ENCODE measurements at regions not wholly inside any gene's neighbourhood (a gene's known extent, or its start where the extent isn't known, plus 50 kb on each side); places are given as distances from the start of the nearest gene placed in this dataset.

GRCh38 chr14:29451941-29452340 lies 475.7 kb downstream of the PRKD1 start:
- H3K36me3 ChIP-seq = no peaks in the 10 kb centered on the region
- DNase-seq (ENCODE audit: low read depth in 1 of 2, low spot score in 2 of 2) = no peak
- no peak overlapping the region for H3K27ac ChIP-seq
- H3K4me1 ChIP-seq (replicated peaks) = no peaks in the 10 kb centered on the region
- H3K4me3 ChIP-seq = no peak overlapping the region
- no peaks in the 10 kb centered on the region for H3K27me3 ChIP-seq (replicated peaks)
- no peaks in the 10 kb centered on the region for H3K9me3 ChIP-seq (replicated peaks)

- H3K36me3 ChIP-seq = no peaks in the 10 kb centered on the region
- H3K9me3 ChIP-seq (replicated peaks) = no peaks in the 10 kb centered on the region
- no peaks in the 10 kb centered on the region for H3K27me3 ChIP-seq (replicated peaks)
- DNase-seq (ENCODE audit: low read depth in 1 of 2, low spot score in 2 of 2) = no peak
- no peaks in the 10 kb centered on the region for H3K4me1 ChIP-seq (replicated peaks)
- H3K4me3 ChIP-seq = no peak overlapping the region
- no peak overlapping the region for H3K27ac ChIP-seq
Observed at GRCh38 chr14:29453045-29453444, 474.6 kb downstream of the PRKD1 start.

GRCh38 chr14:29454026-29454693 lies 473.5 kb downstream of the PRKD1 start:
- Histone ChIP-seq H3K9me3 (replicated peaks) (no peaks in the 10 kb centered on the region), H3K4me1 (replicated peaks) (no peaks in the 10 kb centered on the region), H3K4me3 (no peak overlapping the region), H3K27ac (no peak overlapping the region), H3K27me3 (replicated peaks) (no peaks in the 10 kb centered on the region), H3K36me3 (no peaks in the 10 kb centered on the region)
- no peak for DNase-seq (ENCODE audit: low read depth in 1 of 2, low spot score in 2 of 2)

- no peak overlapping the region for H3K4me3 ChIP-seq
- H3K4me1 ChIP-seq (replicated peaks) = no peaks in the 10 kb centered on the region
- DNase-seq (ENCODE audit: low read depth in 1 of 2, low spot score in 2 of 2) = no peak
- no peaks in the 10 kb centered on the region for H3K9me3 ChIP-seq (replicated peaks)
- H3K36me3 ChIP-seq = no peaks in the 10 kb centered on the region
- no peaks in the 10 kb centered on the region for H3K27me3 ChIP-seq (replicated peaks)
- H3K27ac ChIP-seq = no peak overlapping the region
Observed at GRCh38 chr14:29458547-29458946, 469.1 kb downstream of the PRKD1 start.

- H3K36me3 ChIP-seq = no peaks in the 10 kb centered on the region
- H3K27ac ChIP-seq = no peak overlapping the region
- no peak overlapping the region for H3K4me3 ChIP-seq
- no peaks in the 10 kb centered on the region for H3K4me1 ChIP-seq (replicated peaks)
- H3K27me3 ChIP-seq (replicated peaks) = no peaks in the 10 kb centered on the region
- no peaks in the 10 kb centered on the region for H3K9me3 ChIP-seq (replicated peaks)
- no peak for DNase-seq (ENCODE audit: low read depth in 1 of 2, low spot score in 2 of 2)
Observed at GRCh38 chr14:29459531-29459930, 468.1 kb downstream of the PRKD1 start.

GRCh38 chr14:29459969-29460560 lies 467.6 kb downstream of the PRKD1 start:
- no peaks in the 10 kb centered on the region for H3K9me3 ChIP-seq (replicated peaks)
- no peaks in the 10 kb centered on the region for H3K27me3 ChIP-seq (replicated peaks)
- no peaks in the 10 kb centered on the region for H3K36me3 ChIP-seq
- H3K4me3 ChIP-seq = no peak overlapping the region
- no peak for DNase-seq (ENCODE audit: low read depth in 1 of 2, low spot score in 2 of 2)
- no peak overlapping the region for H3K27ac ChIP-seq
- 0 out of 2 replicates have a peak, but pooled peaks cover 3% of the 10 kb centered on the region for H3K4me1 ChIP-seq (replicated peaks)

GRCh38 chr14:29461101-29461500 lies 466.5 kb downstream of the PRKD1 start:
- no peaks in the 10 kb centered on the region for H3K9me3 ChIP-seq (replicated peaks)
- 0 out of 2 replicates have a peak, but pooled peaks cover 6% of the 10 kb centered on the region for H3K4me1 ChIP-seq (replicated peaks)
- no peak for DNase-seq (ENCODE audit: low read depth in 1 of 2, low spot score in 2 of 2)
- no peaks in the 10 kb centered on the region for H3K27me3 ChIP-seq (replicated peaks)
- H3K36me3 ChIP-seq = no peaks in the 10 kb centered on the region
- H3K4me3 ChIP-seq = no peak overlapping the region
- no peak overlapping the region for H3K27ac ChIP-seq

GRCh38 chr14:29461506-29461905 lies 466.1 kb downstream of the PRKD1 start:
- Histone ChIP-seq H3K27ac (no peak overlapping the region), H3K27me3 (replicated peaks) (no peaks in the 10 kb centered on the region), H3K4me1 (replicated peaks) (0 out of 2 replicates have a peak, but pooled peaks cover 6% of the 10 kb centered on the region), H3K4me3 (no peak overlapping the region), H3K36me3 (no peaks in the 10 kb centered on the region), H3K9me3 (replicated peaks) (no peaks in the 10 kb centered on the region)
- DNase-seq (ENCODE audit: low read depth in 1 of 2, low spot score in 2 of 2) = no peak

- Histone ChIP-seq H3K4me3 (no peak overlapping the region), H3K9me3 (replicated peaks) (no peaks in the 10 kb centered on the region), H3K4me1 (replicated peaks) (0 out of 2 replicates have a peak, but pooled peaks cover 6% of the 10 kb centered on the region), H3K36me3 (no peaks in the 10 kb centered on the region), H3K27me3 (replicated peaks) (no peaks in the 10 kb centered on the region), H3K27ac (no peak overlapping the region)
- DNase-seq (ENCODE audit: low read depth in 1 of 2, low spot score in 2 of 2) = no peak
Observed at GRCh38 chr14:29462321-29462720, 465.3 kb downstream of the PRKD1 start.

- Histone ChIP-seq H3K4me3 (no peak overlapping the region), H3K27ac (no peak overlapping the region), H3K36me3 (no peaks in the 10 kb centered on the region), H3K4me1 (replicated peaks) (0 out of 2 replicates have a peak, but pooled peaks cover 6% of the 10 kb centered on the region), H3K9me3 (replicated peaks) (no peaks in the 10 kb centered on the region), H3K27me3 (replicated peaks) (no peaks in the 10 kb centered on the region)
- no peak for DNase-seq (ENCODE audit: low read depth in 1 of 2, low spot score in 2 of 2)
Observed at GRCh38 chr14:29462772-29463171, 464.9 kb downstream of the PRKD1 start.

GRCh38 chr14:29463727-29464395 lies 463.8 kb downstream of the PRKD1 start:
- H3K27me3 ChIP-seq (replicated peaks) = no peaks in the 10 kb centered on the region
- no peak overlapping the region for H3K4me3 ChIP-seq
- no peak overlapping the region for H3K27ac ChIP-seq
- 0 out of 2 replicates have a peak, but pooled peaks cover 6% of the 10 kb centered on the region for H3K4me1 ChIP-seq (replicated peaks)
- H3K9me3 ChIP-seq (replicated peaks) = no peaks in the 10 kb centered on the region
- no peaks in the 10 kb centered on the region for H3K36me3 ChIP-seq
- no peak for DNase-seq (ENCODE audit: low read depth in 1 of 2, low spot score in 2 of 2)

- Histone ChIP-seq H3K27ac (no peak overlapping the region), H3K27me3 (replicated peaks) (no peaks in the 10 kb centered on the region), H3K9me3 (replicated peaks) (no peaks in the 10 kb centered on the region), H3K36me3 (no peaks in the 10 kb centered on the region), H3K4me3 (no peak overlapping the region), H3K4me1 (replicated peaks) (0 out of 2 replicates have a peak, but pooled peaks cover 6% of the 10 kb centered on the region)
- no peak for DNase-seq (ENCODE audit: low read depth in 1 of 2, low spot score in 2 of 2)
Observed at GRCh38 chr14:29465095-29465494, 462.6 kb downstream of the PRKD1 start.

- Histone ChIP-seq H3K9me3 (replicated peaks) (no peaks in the 10 kb centered on the region; the same call in 1 of the 2 replicates), H3K4me3 (no peak overlapping the region), H3K4me1 (replicated peaks) (no peaks in the 10 kb centered on the region), H3K36me3 (no peaks in the 10 kb centered on the region), H3K27me3 (replicated peaks) (no peaks in the 10 kb centered on the region), H3K27ac (no peak overlapping the region)
- DNase-seq (ENCODE audit: low read depth in 1 of 2, low spot score in 2 of 2) = no peak
Observed at GRCh38 chr14:29475641-29476040, 452.0 kb downstream of the PRKD1 start.

GRCh38 chr14:29486132-29486531 lies 441.5 kb downstream of the PRKD1 start:
- H3K36me3 ChIP-seq = no peaks in the 10 kb centered on the region
- no peak for DNase-seq (ENCODE audit: low read depth in 1 of 2, low spot score in 2 of 2)
- H3K27me3 ChIP-seq (replicated peaks) = no peaks in the 10 kb centered on the region
- H3K9me3 ChIP-seq (replicated peaks) = no peaks in the 10 kb centered on the region
- H3K27ac ChIP-seq = no peak overlapping the region
- H3K4me3 ChIP-seq = no peak overlapping the region
- H3K4me1 ChIP-seq (replicated peaks) = no peaks in the 10 kb centered on the region
